ENCODE measurements at regions not wholly inside any gene's neighbourhood (a gene's known extent, or its start where the extent isn't known, plus 50 kb on each side); places are given as distances from the start of the nearest gene placed in this dataset.

DNA sequence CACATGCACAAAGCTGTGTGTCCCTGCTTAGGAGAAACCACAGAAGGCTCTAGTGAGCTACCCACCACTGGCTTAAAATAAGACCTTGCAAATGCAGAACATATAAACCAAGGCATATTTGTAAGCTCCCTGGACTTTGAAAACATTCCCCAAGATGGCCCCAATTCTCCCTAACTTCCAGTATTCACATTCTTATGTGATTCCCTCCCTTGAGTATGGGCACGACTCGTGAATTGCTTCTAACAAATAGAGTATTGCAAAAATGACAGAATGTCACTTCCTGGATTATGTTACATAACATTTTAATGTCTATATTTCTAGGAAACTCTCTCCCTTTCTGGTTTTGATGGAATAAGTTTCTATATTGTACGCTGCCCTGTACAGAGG is 131.8 kb upstream of the MCTP2 start:
- no peak for DNase-seq

- no peak for DNase-seq
Measured at GRCh38 chr15:94098921-94099573, 132.3 kb upstream of the MCTP2 start.

- no peak for DNase-seq
Measured at GRCh38 chr15:94097552-94097951, 133.8 kb upstream of the MCTP2 start.

GRCh38 chr15:94094310-94094709 is 137.1 kb upstream of the MCTP2 start:
- DNase-seq: no peak

DNA sequence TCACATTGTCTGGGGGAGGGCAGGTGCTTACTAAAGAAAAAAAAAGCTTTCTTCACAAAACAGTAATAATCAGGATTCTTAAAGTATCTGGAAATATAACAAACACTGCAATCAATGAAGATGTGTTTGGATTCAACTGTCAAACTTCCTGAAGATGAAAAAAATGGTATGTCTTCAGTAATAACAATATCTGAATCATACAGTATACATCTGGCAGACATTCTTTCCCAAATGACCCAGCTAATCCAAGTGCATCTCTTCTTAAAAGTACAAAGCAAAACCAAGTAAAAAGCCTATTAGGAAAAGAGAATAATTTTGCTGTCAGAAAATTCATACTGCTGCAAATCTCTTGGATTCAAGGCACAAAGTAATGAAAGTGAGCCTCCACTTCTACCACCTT is 145.0 kb upstream of the MCTP2 start:
- DNase-seq: no peak

- no peak for DNase-seq
Measured at GRCh38 chr15:94083467-94084052, 147.8 kb upstream of the MCTP2 start.

DNA sequence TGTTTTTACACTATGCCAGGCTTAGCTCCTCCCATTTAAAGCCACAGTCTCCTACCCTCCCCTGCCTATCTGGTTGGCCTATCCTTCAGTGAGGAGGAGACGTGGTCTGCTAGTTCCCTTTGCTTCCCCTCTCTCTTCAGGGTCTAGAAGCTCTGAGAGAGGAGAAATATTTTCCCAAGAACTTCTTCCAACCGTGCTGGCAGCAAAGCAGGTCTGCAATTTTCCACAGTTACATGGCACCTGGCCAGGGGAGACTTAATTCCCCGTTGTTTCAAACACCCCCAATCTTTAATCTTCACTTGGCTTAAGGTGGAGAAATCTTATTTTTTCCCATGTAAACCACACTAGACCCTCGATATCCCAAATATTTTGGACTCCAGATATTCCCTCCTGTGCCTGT is 149.5 kb upstream of the MCTP2 start:
- DNase-seq: no peak

GRCh38 chr15:94080989-94081605 is 150.3 kb upstream of the MCTP2 start:
- DNase-seq: no peak

- DNase-seq: no peak
Measured at GRCh38 chr15:94080416-94080815, 150.9 kb upstream of the MCTP2 start.

- DNase-seq: no peak
Measured at GRCh38 chr15:94079968-94080367, 151.4 kb upstream of the MCTP2 start.

GRCh38 chr15:94079459-94079858 is 151.9 kb upstream of the MCTP2 start:
- no peak for DNase-seq

- no peak for DNase-seq
Measured at GRCh38 chr15:94077938-94078337, 153.4 kb upstream of the MCTP2 start.

DNA sequence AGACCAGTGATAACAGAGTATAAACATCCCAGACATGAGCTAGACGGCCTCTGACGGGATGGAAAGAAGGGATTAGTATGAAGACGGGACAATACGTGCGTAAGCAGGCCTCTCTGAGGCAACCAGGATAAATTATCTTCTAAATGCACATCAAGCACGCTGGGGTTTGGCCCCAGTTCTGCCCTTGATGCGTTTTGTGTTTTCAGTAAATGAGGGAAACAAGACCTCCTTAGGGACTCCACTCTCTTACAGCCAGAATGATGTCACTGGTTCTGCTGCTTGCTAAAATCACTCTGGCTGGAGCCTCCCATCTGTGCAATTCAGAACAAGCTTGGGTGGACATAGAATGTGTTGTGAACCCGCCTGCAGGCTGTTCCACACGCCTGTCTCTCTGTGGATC is 156.0 kb upstream of the MCTP2 start:
- DNase-seq: no peak

- no peak for DNase-seq
Measured at GRCh38 chr15:94070356-94071295, 160.7 kb upstream of the MCTP2 start.

GRCh38 chr15:94069844-94070243 is 161.5 kb upstream of the MCTP2 start:
- no peak for DNase-seq

- DNase-seq: no peak
Measured at GRCh38 chr15:94066811-94067210, 164.6 kb upstream of the MCTP2 start.

GRCh38 chr15:94066046-94066445 is 165.3 kb upstream of the MCTP2 start:
- DNase-seq: no peak

DNA sequence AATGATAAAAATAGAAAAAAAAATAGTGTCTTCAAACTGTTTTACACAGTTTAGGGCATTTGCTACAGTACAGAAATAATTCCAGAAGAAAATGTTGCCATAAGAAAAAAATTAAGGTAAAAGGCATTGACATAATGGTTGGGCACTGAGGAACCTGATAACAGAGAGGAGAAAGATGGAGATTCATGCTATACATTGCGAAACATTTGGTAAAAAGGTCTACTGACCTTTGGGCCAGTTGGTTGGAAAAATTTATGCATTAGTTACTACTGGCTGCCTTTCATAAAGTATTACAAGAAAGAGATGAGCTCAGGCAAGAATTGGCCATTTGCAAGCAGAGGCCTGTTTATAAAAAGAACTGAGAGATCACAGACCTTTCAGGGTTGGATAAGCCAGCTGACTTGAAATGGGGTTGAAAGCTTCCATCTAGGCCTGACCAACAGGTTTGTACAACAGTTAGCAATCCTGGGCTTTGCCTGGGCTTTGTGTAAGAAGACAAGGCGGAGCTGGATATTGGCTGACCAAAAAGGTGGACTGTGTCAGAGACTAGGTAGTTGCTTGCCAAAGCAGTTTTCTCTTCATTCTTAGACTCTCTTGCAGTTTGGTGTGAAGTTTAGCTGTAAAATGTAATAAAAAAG is 166.6 kb upstream of the MCTP2 start:
- DNase-seq: no peak

DNA sequence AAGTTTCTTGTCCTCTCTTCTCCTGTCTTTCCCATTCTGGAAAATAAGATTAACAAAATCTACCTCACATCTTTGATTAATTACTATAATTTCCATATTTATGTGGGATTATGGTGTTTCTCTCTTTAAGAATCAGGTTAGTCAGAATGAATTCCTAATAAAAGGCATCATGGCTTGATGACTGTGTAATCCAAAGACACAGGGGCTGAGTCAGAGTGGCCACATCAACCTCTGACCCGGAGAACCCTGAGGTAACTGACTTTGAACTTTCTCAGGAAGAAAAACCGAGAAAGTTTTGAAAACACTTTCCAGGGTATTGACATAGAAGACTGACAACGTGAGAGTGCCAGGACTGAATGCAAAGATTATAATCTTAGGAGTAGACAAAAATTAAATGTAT is 170.3 kb upstream of the MCTP2 start:
- no peak for DNase-seq

- DNase-seq: no peak
Measured at GRCh38 chr15:94059013-94059587, 172.3 kb upstream of the MCTP2 start.

- DNase-seq: no peak
Measured at GRCh38 chr15:94057305-94057704, 174.1 kb upstream of the MCTP2 start.

DNA sequence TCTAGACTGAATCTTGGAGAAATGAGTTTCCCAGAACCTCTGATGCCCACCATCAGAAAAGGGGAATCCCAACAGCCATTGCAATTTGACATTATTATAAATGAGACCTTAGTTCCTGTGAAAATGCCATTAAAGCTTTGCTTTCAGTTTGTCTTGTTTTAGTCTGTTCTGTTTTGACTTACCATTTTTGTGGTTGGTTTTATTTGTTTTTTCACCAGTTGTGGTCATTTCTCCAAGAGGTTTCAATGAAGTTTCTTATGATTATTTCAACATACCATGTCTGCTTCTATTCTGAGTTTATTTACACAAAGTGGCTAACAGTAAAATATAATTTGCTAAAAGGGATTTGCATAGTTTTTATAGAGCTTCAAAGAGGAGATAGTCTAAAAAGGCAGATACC is 175.0 kb upstream of the MCTP2 start:
- no peak for DNase-seq

DNA sequence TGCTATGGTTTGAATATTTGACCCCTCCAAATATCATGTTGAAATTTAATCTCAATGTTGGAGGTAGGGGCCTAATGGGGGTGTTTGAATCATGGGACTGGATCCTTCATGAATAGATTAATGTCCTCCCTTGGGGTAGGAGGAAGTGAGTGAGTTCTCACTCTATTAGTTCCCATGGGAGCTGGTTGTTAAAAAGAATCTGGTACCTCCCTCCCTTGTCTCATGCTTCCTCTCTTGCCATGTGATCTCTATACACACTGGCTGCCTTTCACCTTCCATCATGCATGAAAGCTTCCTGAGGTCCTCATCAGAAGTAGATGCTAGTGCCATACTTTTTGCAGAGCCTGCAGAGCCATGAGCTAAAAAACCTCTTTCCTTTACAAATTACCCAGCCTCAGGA is 177.7 kb upstream of the MCTP2 start:
- no peak for DNase-seq

All from activated CD8-positive, alpha-beta memory T cell treated with anti-CD3 and anti-CD28 coated beads, Interleukin-2, amount 50 U/mL, for 4 hours (primary cell).